HG03025 (cell line): ENCODE measurements at regions not wholly inside any gene's neighbourhood (a gene's known extent, or its start where the extent isn't known, plus 50 kb on each side); places are given as distances from the start of the nearest gene placed in this dataset.
"Not testable (repeated sequence)": the region's sequence is repeated elsewhere in the genome, so short reads cannot be mapped to it uniquely, and the experiment has no call there.

ENCODE experiments used
- ATAC-seq: cut with Tn5 transposase; IDR thresholded peaks from one replicate; pipeline ENCODE4 v1.9.1; 2021; ENCODE audit warnings: mild to moderate bottlenecking, moderate library complexity; ENCODE audit not compliant: unreplicated experiment, low FRiP score

GRCh38 chr17:77829843-77830799 is 128.4 kb upstream of the TNRC6C start:
- ATAC-seq, result no peak

DNA sequence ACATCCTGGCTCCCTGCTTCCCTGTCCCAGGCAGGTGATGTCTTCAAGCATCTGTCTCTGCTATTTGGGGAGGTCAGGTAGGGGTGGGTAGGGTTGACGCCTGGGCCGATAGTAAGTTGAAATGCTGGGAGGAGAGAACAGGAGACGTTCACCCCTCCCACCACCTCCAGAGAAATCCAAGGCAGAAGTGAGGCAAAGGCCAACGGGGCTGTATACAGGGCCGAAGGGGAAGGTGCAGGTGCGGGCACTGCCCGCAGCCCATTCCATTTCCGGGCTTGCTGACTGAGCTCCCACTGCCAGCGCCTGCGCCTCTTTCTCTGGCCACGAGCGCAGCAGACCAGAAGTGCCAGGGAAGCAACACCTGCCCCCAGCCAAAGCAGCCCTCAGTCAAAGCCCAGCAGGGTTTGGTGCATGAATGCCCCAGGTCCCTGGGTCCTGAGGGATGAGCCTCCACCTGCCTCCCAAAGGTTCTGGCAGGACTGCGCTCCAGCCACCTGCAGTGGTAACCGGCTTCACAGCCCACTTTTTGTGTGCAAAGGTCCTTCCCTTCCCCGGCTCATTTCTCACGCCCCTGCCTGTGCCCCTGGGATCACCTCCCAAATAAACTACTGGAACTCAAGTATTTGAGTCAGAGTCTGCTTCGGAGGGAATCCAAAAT is 127.6 kb upstream of the TNRC6C start:
- ATAC-seq, result no peak

DNA sequence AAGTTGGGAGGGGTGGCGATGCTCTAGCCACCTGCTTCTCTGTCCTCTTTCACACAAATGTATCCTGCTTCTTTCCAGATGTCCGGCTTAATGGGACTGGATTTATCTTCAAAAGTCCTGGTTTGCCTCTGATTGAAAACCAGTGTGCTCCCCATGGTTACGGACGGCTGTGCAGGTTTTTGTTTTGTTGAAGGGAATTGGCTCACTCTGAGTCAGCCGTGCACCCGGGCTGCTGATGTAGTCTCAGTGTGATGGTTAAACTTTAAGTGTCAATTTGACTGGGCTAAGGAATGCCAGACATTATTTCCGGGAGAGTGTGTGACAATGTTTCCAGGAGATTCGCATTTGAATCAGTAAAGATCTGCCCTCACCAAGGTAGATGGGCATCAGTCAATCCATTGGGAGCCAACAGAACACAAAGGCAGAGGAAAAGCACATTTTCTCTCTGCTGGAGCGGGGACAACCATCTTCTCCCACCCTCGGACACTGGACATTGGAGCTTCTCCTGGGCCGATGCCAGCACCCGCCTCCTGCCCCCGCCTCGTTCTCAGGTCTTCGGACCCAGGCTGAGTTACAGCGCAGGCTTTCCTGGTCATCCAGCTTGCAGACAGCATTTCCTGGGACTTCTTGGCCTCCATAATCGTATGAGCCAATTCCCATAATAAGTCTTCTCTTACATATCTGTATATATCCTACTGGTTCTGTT is 126.9 kb upstream of the TNRC6C start:
- ATAC-seq, result no peak

DNA sequence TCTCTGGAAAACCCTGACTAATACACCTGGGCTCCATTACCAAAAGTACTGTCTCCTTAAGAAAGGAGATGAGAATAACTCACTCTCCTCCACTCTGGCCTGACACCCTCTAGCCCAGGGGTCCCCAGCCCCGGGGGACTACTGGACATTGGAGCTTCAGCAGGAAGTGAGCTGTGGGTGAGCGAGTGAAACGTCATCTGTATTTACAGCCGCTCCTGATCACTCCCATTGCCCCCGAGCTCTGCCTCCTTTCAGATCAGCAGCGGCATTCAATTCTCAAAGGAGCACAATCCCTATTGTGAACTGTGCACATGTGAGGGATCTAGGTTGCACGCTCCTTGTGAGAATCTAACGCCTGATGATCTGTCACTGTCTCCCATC is 126.3 kb upstream of the TNRC6C start:
- no peak for ATAC-seq

- no peak for ATAC-seq
Observed at GRCh38 chr17:77833769-77834168, 124.7 kb upstream of the TNRC6C start.

DNA sequence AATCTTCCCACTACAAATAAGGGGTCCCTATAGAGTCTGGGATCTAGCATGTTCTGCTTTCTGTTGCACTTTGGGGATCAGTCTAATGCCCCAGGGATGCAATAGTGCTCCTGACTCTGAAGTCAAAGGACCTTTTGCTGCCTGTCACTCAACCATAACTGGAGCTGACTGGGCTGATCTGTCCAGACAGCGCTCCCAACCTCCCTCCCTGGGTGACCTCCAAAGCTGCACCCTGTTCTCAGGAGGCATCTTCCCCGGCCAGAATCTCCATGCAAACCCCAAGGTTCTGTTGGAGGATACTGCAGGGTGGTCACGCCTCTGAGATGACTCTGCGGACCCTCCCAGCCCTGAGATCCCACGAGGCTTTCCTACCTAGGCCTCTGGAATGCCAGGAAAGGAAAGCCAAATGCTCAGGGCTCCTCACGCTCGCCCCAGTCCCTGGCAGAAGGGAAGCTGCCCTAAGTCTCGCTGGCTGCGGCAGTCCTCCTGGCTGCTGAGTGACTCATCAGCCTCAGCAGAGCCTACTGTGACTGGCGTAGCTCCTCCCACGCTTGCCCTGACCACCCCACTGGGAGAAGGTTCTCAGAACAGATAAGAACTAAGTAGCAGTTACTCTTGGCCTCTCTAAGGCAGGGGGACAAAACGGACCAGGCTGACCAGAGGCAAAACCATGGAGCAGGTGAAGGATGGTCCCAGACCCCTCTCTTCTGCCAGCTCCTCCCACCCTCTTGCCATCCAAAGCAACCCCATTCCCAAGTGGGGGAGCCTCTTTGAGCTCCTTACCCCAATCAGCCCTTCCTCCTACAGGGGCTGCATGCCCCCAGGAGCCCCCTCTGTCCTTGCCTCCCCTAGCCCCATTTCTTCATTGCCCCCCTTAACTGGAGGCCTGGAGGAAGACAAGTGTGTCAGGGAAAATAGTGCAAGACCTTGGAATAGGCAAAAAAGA is 124.1 kb upstream of the TNRC6C start:
- ATAC-seq, result no peak

- ATAC-seq, result no peak
Observed at GRCh38 chr17:77836557-77837041, 121.9 kb upstream of the TNRC6C start.

DNA sequence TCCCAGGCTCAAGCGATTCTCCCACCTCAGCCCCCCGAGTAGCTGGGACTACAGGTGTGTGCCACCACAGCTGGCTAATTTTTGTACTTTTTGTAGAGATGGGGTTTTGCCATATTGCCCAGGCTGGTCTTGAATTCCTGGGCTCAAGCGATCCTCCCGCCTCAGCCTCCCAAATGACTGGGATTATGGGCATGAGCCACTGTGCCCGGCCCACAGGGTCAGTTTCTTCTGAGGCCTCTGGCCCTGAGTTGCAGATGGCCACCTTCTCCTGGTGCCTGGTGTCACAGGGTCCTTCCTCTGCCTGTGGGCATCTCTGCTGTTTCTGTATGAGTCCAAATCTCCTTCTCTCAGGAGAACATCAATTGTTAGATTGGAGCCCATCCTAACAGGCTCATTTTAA is 121.4 kb upstream of the TNRC6C start:
- ATAC-seq, result not testable (repeated sequence)

- ATAC-seq, result no peak
Observed at GRCh38 chr17:77837917-77838316, 120.6 kb upstream of the TNRC6C start.

GRCh38 chr17:77838748-77839697 is 119.5 kb upstream of the TNRC6C start:
- ATAC-seq, result no peak

DNA sequence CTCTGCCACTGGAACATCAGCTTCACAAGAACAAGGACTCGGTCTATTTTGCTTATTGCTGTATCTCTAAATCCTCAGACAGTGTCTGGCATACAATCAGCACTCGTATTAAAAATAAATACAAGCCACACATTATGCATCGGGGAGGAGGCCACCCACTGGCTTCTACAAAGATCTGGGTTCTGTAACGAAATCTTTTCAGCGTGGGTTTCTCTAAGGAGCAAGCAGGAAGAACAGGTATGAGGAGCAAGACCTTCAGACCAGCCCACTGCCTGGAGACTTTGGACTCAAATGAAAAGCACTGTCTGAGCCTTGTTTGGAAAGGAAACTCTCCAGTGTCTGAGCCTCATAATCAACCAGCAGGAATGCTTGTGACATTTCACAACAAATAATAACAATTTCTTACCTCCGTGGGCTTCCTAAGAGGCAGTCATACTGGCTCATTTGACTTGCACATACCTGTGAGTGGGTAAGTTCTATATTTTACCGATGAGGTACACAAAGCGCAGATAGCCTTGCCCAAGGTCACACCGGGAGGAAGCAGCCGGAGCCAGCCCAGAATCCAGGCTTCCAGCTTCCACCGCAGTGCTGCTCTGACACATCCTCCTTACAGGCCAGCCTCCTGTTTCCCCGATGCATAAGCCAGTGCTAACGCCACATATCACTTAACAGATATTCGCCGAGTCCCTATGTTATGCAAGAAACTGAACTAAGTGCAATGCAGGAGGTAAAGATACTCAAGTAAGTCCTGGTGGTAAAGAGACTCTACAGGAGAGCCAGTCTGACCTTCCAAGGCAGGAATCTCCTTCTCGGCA is 118.6 kb upstream of the TNRC6C start:
- ATAC-seq, result no peak

- ATAC-seq, result no peak
Observed at GRCh38 chr17:77840513-77841165, 117.9 kb upstream of the TNRC6C start.

DNA sequence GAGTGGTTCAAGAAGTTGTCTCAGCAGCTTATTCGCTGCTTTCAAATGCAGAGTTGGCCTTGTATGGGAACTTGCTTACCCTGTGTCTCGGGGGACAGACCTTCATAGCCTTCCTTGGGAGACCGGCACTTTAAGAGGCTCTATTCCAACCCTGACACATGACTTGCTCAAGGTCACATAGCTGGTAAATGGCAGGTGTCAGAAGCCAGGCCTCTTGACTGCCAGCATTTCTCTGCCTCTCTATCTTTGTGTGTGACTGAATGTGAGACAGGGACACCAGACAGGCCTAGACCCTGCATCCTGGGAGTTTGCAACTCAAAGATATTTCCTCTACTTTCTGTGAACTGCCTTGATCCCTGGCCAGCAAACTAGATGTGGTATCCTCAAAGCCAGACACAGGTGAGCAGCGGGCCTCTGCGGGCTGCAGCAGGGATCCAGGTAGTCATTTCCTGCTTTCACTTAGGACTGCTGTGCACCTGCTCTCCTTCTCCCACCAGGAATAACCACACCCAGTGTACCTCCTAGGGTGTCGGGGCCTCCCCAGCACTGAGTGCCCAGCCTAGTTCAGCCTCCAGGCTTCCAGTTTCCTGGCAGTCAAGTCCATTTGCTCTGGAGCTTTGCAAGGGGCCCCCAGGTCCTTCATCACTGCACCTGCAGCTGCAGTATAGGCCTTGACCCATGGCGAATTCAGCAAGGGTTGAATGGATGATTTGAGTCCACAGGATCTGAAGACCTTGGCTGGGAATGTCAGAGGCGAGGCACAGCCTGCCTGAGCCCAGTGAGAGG is 116.6 kb upstream of the TNRC6C start:
- ATAC-seq, result no peak

GRCh38 chr17:77842528-77843147 is 115.9 kb upstream of the TNRC6C start:
- ATAC-seq, result no peak

DNA sequence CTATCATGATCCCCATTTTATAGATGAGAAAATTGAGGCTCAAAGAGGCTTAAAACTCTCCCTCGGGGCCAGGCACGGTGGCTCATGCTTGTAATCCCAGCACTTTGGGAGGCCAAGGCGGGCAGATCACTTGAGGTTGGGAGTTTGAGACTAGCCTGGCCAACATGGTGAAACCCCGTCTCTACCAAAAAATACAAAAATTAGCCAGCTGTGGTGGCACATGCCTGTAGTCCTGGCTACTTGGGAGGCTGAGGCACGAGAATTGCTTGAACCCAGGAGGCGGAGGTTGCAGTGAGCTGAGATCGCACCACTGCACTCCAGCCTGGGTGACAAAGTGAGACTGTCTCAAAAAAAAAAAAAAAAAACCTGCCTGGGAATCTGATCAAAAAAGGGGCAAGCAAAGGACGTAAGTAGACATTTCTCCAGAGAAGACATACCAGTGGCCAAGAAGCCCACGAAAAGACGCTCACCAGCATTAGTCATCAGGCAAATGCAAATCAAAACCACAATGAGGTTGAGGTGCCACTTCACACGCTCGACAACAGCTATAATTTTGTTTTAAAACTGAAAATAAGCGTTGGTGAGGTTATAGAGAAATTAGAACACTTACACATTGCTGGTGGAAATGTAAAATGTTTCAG is 115.1 kb upstream of the TNRC6C start:
- ATAC-seq, result not testable (repeated sequence)

DNA sequence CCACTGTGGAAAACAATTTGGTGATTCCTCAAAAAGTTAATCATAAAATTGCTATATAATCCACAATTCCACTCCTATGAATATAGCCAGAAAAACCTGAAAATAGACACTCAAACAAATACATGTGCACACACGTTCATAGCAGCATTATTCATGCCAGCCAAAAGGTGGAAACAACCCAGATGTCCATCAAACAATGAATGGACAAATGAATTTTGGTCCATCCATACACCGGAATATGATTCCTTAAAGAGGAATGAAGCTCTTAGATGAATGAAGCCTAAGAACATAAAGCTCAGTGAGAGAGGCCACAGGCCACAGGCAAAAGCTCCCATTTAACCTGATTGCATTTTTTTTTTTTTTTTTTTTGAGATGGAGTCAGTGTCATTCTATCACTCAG is 114.6 kb upstream of the TNRC6C start:
- no peak for ATAC-seq
